ENCODE measurements at regions not wholly inside any gene's neighbourhood (a gene's known extent, or its start where the extent isn't known, plus 50 kb on each side); places are given as distances from the start of the nearest gene placed in this dataset.

DNA sequence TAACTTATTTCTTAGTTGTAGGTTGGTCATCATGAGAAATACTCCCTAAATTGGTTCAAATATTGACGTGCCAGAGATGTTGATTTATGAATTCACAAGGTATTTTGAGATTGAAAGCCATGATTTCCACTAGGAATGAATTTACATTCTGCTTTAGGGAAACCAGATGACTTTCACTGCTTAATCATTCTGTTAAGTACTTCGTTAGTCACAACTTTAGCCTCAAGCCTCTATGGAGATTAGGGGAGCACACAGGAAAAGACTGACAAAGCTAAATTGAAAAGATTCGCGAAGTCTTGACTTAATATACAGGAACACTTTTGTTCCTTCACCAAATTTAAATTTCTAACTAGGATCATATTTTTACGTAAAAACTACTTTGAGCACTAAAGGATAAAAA lies 250.4 kb upstream of the CACNA2D1 start:
- CTCF ChIA-PET, result interaction anchor here (0.6 to 1.1 kb wide), 2 partner anchors 13 to 326 kb away, joined by 3 read pairs; no protein-coding TSS in a partner anchor
- POLR2A ChIA-PET, result no interaction called here
- TF ChIP-seq, protein P1, sequence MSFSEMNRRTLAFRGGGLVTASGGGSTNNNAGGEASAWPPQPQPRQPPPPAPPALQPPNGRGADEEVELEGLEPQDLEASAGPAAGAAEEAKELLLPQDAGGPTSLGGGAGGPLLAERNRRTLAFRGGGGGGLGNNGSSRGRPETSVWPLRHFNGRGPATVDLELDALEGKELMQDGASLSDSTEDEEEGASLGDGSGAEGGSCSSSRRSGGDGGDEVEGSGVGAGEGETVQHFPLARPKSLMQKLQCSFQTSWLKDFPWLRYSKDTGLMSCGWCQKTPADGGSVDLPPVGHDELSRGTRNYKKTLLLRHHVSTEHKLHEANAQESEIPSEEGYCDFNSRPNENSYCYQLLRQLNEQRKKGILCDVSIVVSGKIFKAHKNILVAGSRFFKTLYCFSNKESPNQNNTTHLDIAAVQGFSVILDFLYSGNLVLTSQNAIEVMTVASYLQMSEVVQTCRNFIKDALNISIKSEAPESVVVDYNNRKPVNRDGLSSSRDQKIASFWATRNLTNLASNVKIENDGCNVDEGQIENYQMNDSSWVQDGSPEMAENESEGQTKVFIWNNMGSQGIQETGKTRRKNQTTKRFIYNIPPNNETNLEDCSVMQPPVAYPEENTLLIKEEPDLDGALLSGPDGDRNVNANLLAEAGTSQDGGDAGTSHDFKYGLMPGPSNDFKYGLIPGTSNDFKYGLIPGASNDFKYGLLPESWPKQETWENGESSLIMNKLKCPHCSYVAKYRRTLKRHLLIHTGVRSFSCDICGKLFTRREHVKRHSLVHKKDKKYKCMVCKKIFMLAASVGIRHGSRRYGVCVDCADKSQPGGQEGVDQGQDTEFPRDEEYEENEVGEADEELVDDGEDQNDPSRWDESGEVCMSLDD (tag by site-specific recombination; IDR thresholded peaks at IDR 0.05), result no peak
- TF ChIP-seq ZNF423 (tag by site-specific recombination; IDR thresholded peaks at IDR 0.05), result no peak
- TF ChIP-seq ZNF664 (tag by site-specific recombination; IDR thresholded peaks at IDR 0.05), result no peak
- TF ChIP-seq, protein P2, sequence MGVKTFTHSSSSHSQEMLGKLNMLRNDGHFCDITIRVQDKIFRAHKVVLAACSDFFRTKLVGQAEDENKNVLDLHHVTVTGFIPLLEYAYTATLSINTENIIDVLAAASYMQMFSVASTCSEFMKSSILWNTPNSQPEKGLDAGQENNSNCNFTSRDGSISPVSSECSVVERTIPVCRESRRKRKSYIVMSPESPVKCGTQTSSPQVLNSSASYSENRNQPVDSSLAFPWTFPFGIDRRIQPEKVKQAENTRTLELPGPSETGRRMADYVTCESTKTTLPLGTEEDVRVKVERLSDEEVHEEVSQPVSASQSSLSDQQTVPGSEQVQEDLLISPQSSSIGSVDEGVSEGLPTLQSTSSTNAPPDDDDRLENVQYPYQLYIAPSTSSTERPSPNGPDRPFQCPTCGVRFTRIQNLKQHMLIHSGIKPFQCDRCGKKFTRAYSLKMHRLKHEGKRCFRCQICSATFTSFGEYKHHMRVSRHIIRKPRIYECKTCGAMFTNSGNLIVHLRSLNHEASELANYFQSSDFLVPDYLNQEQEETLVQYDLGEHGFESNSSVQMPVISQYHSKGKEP (tag by site-specific recombination; IDR thresholded peaks at IDR 0.05), result no peak
- no peak for TF ChIP-seq ZNF629 (tag by site-specific recombination; IDR thresholded peaks at IDR 0.05)
- TF ChIP-seq IKZF3 (tag by site-specific recombination; IDR thresholded peaks at IDR 0.05), result no peak
- TF ChIP-seq GLIS2 (tag by site-specific recombination; IDR thresholded peaks at IDR 0.05), result no peak
- TF ChIP-seq KLF8 (tag by site-specific recombination; IDR thresholded peaks at IDR 0.05), result no peak
- no peak for TF ChIP-seq FEZF1 (tag by site-specific recombination; IDR thresholded peaks at IDR 0.05)
- no peak for TF ChIP-seq WT1 (tag by site-specific recombination; IDR thresholded peaks at IDR 0.05)
- no peak for TF ChIP-seq ZNF175 (tag by site-specific recombination; IDR thresholded peaks at IDR 0.05)
- TF ChIP-seq ZNF121 (tag by site-specific recombination; IDR thresholded peaks at IDR 0.05), result no peak
- TF ChIP-seq ZFP69B (tag by site-specific recombination; IDR thresholded peaks at IDR 0.05), result no peak
- no peak for TF ChIP-seq ZBTB8A (tag by site-specific recombination; IDR thresholded peaks at IDR 0.05)
- TF ChIP-seq, protein P3, sequence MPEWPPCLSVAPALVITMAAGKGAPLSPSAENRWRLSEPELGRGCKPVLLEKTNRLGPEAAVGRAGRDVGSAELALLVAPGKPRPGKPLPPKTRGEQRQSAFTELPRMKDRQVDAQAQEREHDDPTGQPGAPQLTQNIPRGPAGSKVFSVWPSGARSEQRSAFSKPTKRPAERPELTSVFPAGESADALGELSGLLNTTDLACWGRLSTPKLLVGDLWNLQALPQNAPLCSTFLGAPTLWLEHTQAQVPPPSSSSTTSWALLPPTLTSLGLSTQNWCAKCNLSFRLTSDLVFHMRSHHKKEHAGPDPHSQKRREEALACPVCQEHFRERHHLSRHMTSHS (tag by site-specific recombination; IDR thresholded peaks at IDR 0.05), result no peak
- TF ChIP-seq ZNF138 (tag by site-specific recombination; IDR thresholded peaks at IDR 0.05; ENCODE audit: borderline replicate concordance), result no peak
- no peak for TF ChIP-seq ZNF19 (tag by site-specific recombination; IDR thresholded peaks at IDR 0.05; ENCODE audit: low read depth)
- TF ChIP-seq ZNF157 (tag by site-specific recombination; IDR thresholded peaks at IDR 0.05), result no peak
- no peak for TF ChIP-seq ZNF518A (tag by site-specific recombination; conservative IDR thresholded peaks at IDR 0.05; ENCODE audit: low read depth)

More for the DNA sequence above, 250.4 kb upstream of the CACNA2D1 start:
- Histone ChIP-seq H3K9me3 (ENCODE audit: control insufficient read depth, insufficient read depth, low read depth, low read length) (no peaks in the 10 kb centered on the region), H3K36me3 (ENCODE audit: control insufficient read depth in 2 of 2, insufficient read depth in 1 of 2, low read length in 2 of 2) (no peaks in the 10 kb centered on the region), H3K27ac (ENCODE audit: extremely low read depth, low read depth, low read length) (no peak overlapping the region), H3K4me3 (ENCODE audit: low read depth, low read length) (no peak overlapping the region), H3K4me1 (ENCODE audit: control insufficient read depth, insufficient read depth, low read length) (no peaks in the 10 kb centered on the region)

Measured in HEK293 (cell line).